ENCODE measurements at regions not wholly inside any gene's neighbourhood (a gene's known extent, or its start where the extent isn't known, plus 50 kb on each side); places are given as distances from the start of the nearest gene placed in this dataset.

GRCh38 chr1:201662646-201663045 lies 123.7 kb downstream of the NAV1 start:
- no peak for TF ChIP-seq CTCF (conservative IDR thresholded peaks at IDR 0.05; ENCODE audit: low read length)
- no peak for TF ChIP-seq EZH2phosphoT487 (IDR thresholded peaks at IDR 0.05; ENCODE audit: borderline replicate concordance, low read depth, low read length)

All from OCI-LY7 (cell line).